SU-DHL-6 (cell line): ENCODE measurements at regions not wholly inside any gene's neighbourhood (a gene's known extent, or its start where the extent isn't known, plus 50 kb on each side); places are given as distances from the start of the nearest gene placed in this dataset.

Source experiments
- H2AFZ ChIP-seq: fragments of 200-600 bp; sonication (generic); 2 replicates; pipeline ENCODE4 v1.6.1; 2014; ENCODE audit warnings: low read depth, mild to moderate bottlenecking, moderate library complexity, mixed read lengths, antibody characterized with exemption, low read length; ENCODE audit not compliant: severe bottlenecking
- H3F3A ChIP-seq: fragments of 200-600 bp; shearing (Covaris generic); 2 replicates; pipeline ENCODE4 v1.6.0; 2016; ENCODE audit warnings: antibody characterized with exemption, mild to moderate bottlenecking; ENCODE audit not compliant: insufficient read depth
- H3K27ac ChIP-seq: fragments of 200-600 bp; sonication (generic); 2 replicates; pipeline ENCODE4 v1.5.1; 2016; ENCODE audit warnings: low read depth, mild to moderate bottlenecking, low read length, moderate library complexity, mixed read lengths
- H3K27me3 ChIP-seq: fragments of 200-600 bp; sonication (generic), shearing (Covaris generic); 2 replicates; pipeline ENCODE4 v1.6.0; 2014; ENCODE audit warnings: mild to moderate bottlenecking, low read length
- H3K36me3 ChIP-seq: fragments of 200-600 bp; sonication (generic); 2 replicates; pipeline ENCODE4 v1.6.1; 2014; ENCODE audit warnings: mild to moderate bottlenecking, low read length, mixed read lengths
- H3K4me2 ChIP-seq: fragments of 300-600, 200-600 bp; shearing (Covaris generic), sonication (generic); 2 replicates; pipeline ENCODE4 v1.6.0; 2014; ENCODE audit warnings: low read length, low read depth, mild to moderate bottlenecking; ENCODE audit not compliant: poor library complexity, severe bottlenecking
- H3K4me3 ChIP-seq: fragments of 200-600 bp; sonication (generic); 2 replicates; pipeline ENCODE4 v1.5.1; 2014; ENCODE audit warnings: antibody characterized with exemption, low read length, mild to moderate bottlenecking, mixed read lengths; ENCODE audit not compliant: insufficient read depth, poor library complexity, severe bottlenecking
- H3K79me2 ChIP-seq: fragments of 200-600 bp; sonication (generic); 2 replicates; pipeline ENCODE4 v1.6.1; 2014; ENCODE audit warnings: mild to moderate bottlenecking, low read length, moderate library complexity; ENCODE audit not compliant: insufficient read depth
- H3K9ac ChIP-seq: fragments of 200-600 bp; sonication (generic); 2 replicates; pipeline ENCODE4 v1.7.0; 2014; ENCODE audit warnings: mild to moderate bottlenecking, low read length
- H3K9me2 ChIP-seq: fragments of 200-600 bp; sonication (generic); replicated peaks from 2 replicates; pipeline ENCODE4 v1.6.1; 2014; ENCODE audit warnings: low read length; ENCODE audit not compliant: insufficient read depth
- H3K9me3 ChIP-seq: fragments of 200-600 bp; sonication (generic); 2 replicates; pipeline ENCODE4 v1.6.1; 2014; ENCODE audit warnings: low read length, mixed read lengths; ENCODE audit not compliant: insufficient read depth
- H4K20me1 ChIP-seq: fragments of 200-600 bp; sonication (generic); 2 replicates; pipeline ENCODE4 v1.6.1; 2014; ENCODE audit warnings: low read depth, mild to moderate bottlenecking, antibody characterized with exemption, low read length, moderate library complexity, mixed read lengths
- CTCF ChIP-seq: fragments of 200-600 bp; sonication (generic); IDR thresholded peaks from one replicate; pipeline ENCODE4 v1.5.1; 2017; ENCODE audit warnings: antibody characterized with exemption, mild to moderate bottlenecking, low read length, moderate library complexity; ENCODE audit not compliant: insufficient read depth, poor library complexity, severe bottlenecking
- EZH2phosphoT487 ChIP-seq: fragments of 200-600 bp; sonication (generic), shearing (Covaris generic); conservative IDR thresholded peaks from 2 replicates; pipeline ENCODE4 v1.6.1; 2018; ENCODE audit warnings: mild to moderate bottlenecking, antibody characterized with exemption, low read length, moderate library complexity, mixed read lengths

DNA sequence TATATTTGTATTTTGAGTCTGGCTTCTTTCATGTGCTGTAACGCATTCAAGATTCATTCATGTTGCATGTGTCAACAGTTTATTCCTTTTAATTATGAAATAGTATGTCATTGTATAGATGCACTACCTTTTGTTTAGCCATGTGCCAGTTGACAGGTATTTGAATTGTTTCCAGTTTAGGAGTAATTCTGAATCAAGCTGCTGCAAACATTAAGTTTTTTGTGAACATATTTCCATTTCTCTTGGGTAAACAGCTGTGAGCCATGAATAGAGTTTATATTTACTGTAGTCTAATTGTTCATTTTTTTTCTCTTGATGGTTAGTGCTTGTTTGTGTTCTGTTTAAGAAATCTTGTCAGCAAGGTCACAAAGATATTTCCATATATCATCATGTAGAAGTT lies 142.4 kb upstream of the RIPOR2 start:
- Histone ChIP-seq H3K9ac (no peak overlapping the region), H3K79me2 (no peaks in the 10 kb centered on the region), H3K4me2 (no peak overlapping the region), H3K4me3 (no peak overlapping the region), H3K36me3 (no peaks in the 10 kb centered on the region), H4K20me1 (no peaks in the 10 kb centered on the region), H3F3A (no peaks in the 10 kb centered on the region), H3K9me2 (no peaks in the 10 kb centered on the region), H2AFZ (no peak overlapping the region), H3K27ac (no peak overlapping the region), H3K9me3 (no peaks in the 10 kb centered on the region), H3K27me3 (no peaks in the 10 kb centered on the region)
- TF ChIP-seq EZH2phosphoT487 (no peak), CTCF (no peak)

- no peak overlapping the region for H3K9ac ChIP-seq
- no peaks in the 10 kb centered on the region for H3K9me3 ChIP-seq
- H2AFZ ChIP-seq = no peak overlapping the region
- no peaks in the 10 kb centered on the region for H3K9me2 ChIP-seq
- no peaks in the 10 kb centered on the region for H3K79me2 ChIP-seq
- H3F3A ChIP-seq = no peaks in the 10 kb centered on the region
- no peaks in the 10 kb centered on the region for H4K20me1 ChIP-seq
- peaks cover 5% of the 10 kb centered on the region; the same call in 1 of the 2 replicates for H3K36me3 ChIP-seq
- no peak overlapping the region for H3K4me3 ChIP-seq
- H3K27ac ChIP-seq = no peak overlapping the region
- H3K27me3 ChIP-seq = no peaks in the 10 kb centered on the region
- TF ChIP-seq CTCF = no peak
- no peak for TF ChIP-seq EZH2phosphoT487
- no peak overlapping the region for H3K4me2 ChIP-seq
These were observed 148.2 kb upstream of the RIPOR2 start for GRCh38 chr6:25083784-25084507.

DNA sequence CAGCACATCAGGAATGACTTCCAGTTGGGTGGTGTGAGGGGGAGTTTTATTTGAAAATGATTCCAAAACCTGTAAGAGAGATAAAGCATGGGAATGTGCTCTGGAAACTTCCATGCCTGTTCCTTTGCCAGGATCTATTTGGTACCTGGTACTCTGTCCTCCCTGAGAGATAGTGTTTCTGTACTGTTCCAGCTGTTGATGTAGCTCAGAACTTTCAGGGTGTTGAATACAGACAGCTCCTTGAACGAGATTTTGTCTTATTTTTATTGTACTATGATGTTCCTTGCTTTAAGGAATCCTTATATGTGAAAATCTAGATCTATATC lies 148.7 kb upstream of the RIPOR2 start:
- Histone ChIP-seq H3K9me2 (no peaks in the 10 kb centered on the region), H3K4me3 (no peak overlapping the region), H3K4me2 (no peak overlapping the region), H3K27ac (no peak overlapping the region), H4K20me1 (no peaks in the 10 kb centered on the region), H3K79me2 (no peaks in the 10 kb centered on the region), H3K27me3 (no peaks in the 10 kb centered on the region), H3K9me3 (no peaks in the 10 kb centered on the region), H2AFZ (no peak overlapping the region), H3F3A (no peaks in the 10 kb centered on the region), H3K36me3 (peaks cover 5% of the 10 kb centered on the region; the same call in 1 of the 2 replicates), H3K9ac (no peak overlapping the region)
- no peak for TF ChIP-seq CTCF
- TF ChIP-seq EZH2phosphoT487 = no peak
